ENCODE measurements at regions not wholly inside any gene's neighbourhood (a gene's known extent, or its start where the extent isn't known, plus 50 kb on each side); places are given as distances from the start of the nearest gene placed in this dataset.
"Not testable (repeated sequence)": the region's sequence is repeated elsewhere in the genome, so short reads cannot be mapped to it uniquely, and the experiment has no call there.

DNA sequence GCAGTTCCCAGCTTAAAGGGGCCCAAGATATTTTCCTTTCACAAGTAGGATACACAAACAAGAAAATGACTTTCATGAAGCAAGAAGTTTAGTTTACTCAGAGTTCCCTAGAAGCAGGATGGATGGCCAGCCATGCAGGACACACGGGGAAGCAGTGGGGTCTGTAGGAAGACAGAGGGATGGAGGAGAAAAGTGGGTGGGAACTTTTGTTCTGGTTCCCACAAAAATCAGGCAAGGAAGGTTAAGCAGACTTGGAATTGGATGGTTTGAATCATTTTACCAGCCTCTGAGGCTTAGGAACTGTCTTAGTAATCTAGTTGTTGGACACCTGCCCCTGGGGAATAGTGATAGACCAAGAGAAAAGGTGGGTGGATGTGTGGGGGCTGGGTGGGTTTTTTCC is 263.3 kb upstream of the VSTM2A start:
- H3K4me3 ChIP-seq (ENCODE audit: insufficient read depth, low read length) = no peak overlapping the region
- no peaks in the 10 kb centered on the region for H3K79me2 ChIP-seq (ENCODE audit: insufficient read depth, low read length)
- H3K27me3 ChIP-seq (ENCODE audit: insufficient read depth, low read length) = no peaks in the 10 kb centered on the region
- H3K27ac ChIP-seq (ENCODE audit: low read depth, low read length) = no peak overlapping the region
- no peak overlapping the region for H3K4me2 ChIP-seq (ENCODE audit: insufficient read depth, low read length)
- H2AFZ ChIP-seq (ENCODE audit: low read length) = no peak overlapping the region
- peaks cover 4% of the 10 kb centered on the region for H3K9me3 ChIP-seq (ENCODE audit: low read depth, low read length)
- TF ChIP-seq, protein P1, sequence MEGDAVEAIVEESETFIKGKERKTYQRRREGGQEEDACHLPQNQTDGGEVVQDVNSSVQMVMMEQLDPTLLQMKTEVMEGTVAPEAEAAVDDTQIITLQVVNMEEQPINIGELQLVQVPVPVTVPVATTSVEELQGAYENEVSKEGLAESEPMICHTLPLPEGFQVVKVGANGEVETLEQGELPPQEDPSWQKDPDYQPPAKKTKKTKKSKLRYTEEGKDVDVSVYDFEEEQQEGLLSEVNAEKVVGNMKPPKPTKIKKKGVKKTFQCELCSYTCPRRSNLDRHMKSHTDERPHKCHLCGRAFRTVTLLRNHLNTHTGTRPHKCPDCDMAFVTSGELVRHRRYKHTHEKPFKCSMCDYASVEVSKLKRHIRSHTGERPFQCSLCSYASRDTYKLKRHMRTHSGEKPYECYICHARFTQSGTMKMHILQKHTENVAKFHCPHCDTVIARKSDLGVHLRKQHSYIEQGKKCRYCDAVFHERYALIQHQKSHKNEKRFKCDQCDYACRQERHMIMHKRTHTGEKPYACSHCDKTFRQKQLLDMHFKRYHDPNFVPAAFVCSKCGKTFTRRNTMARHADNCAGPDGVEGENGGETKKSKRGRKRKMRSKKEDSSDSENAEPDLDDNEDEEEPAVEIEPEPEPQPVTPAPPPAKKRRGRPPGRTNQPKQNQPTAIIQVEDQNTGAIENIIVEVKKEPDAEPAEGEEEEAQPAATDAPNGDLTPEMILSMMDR (IDR thresholded peaks at IDR 0.05; ENCODE audit: extremely low read depth, low read depth, low read length) = no peak
- DNase-seq (ENCODE audit: insufficient read length, low spot score, missing footprints) = no peak
- no peaks in the 10 kb centered on the region for H3K36me3 ChIP-seq (ENCODE audit: insufficient read depth, low read length)
- no peaks in the 10 kb centered on the region for H4K20me1 ChIP-seq (ENCODE audit: insufficient read depth, low read length)
- H3K4me1 ChIP-seq (ENCODE audit: insufficient read depth, low read length) = no peaks in the 10 kb centered on the region

DNA sequence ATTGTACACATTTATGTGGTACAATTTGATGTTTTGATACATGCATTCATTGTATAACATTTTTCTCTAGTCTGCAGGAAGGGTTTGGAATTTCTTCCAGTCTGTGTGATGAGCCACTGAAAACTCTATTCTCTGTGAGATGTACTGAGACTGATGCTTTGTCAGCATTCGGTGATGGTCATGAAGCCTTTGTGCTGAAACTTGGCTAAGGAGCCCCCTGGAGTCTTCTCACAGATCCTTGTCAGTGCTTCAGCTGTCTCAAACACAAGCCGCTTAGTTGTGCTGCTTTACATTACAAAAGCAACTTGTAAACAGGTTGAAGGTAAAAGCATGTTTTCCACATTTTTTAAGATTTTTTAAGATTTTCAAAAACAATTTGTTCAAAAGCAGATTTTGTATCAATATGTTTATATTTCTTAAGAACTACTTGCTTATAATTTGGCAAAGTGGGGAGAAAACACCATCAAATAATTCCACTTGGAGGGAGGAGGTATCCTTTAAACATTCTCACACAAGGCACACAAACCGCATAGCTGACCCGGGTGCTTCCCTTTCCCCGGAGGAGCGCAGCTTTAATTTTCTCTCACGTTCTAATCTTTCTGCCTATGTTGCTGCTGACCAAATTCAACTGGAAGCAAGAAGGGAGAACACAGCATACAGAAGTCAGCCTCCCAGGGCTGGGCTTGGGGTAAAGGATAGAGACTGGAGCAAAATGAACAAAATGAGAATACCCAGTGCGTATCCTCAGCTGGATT is 249.8 kb upstream of the VSTM2A start:
- H3K9me3 ChIP-seq (ENCODE audit: low read depth, low read length) = no peaks in the 10 kb centered on the region
- H3K27ac ChIP-seq (ENCODE audit: low read depth, low read length) = no peak overlapping the region
- H3K36me3 ChIP-seq (ENCODE audit: insufficient read depth, low read length) = no peaks in the 10 kb centered on the region
- no peak overlapping the region for H3K4me3 ChIP-seq (ENCODE audit: insufficient read depth, low read length)
- no peaks in the 10 kb centered on the region for H3K4me1 ChIP-seq (ENCODE audit: insufficient read depth, low read length)
- H3K79me2 ChIP-seq (ENCODE audit: insufficient read depth, low read length) = no peaks in the 10 kb centered on the region
- H3K27me3 ChIP-seq (ENCODE audit: insufficient read depth, low read length) = no peaks in the 10 kb centered on the region
- no peak overlapping the region for H2AFZ ChIP-seq (ENCODE audit: low read length)
- no peak overlapping the region for H3K4me2 ChIP-seq (ENCODE audit: insufficient read depth, low read length)
- no peak for DNase-seq (ENCODE audit: insufficient read length, low spot score, missing footprints)
- TF ChIP-seq, protein P1 (IDR thresholded peaks at IDR 0.05; ENCODE audit: extremely low read depth, low read depth, low read length) = no peak
- H4K20me1 ChIP-seq (ENCODE audit: insufficient read depth, low read length) = no peaks in the 10 kb centered on the region

DNA sequence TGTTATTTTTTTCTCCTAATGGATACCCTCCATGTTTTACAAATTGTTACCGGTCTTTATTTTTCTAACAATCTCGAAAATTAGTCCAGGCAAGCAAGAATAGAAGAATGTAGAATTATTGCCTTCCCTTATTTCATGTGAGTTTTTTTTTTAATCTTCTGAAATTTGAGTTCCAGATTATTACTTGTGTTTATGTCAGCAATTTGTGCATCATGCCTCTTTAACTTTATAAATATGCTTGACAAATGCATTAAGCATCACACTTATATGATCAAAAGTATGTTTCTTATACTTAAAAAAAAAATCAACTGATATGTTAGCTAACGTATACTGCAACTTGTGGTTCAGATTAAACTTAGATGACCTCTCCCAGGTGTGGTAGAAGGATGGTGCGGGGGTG is 242.7 kb upstream of the VSTM2A start:
- no peak for DNase-seq (ENCODE audit: insufficient read length, low spot score, missing footprints)
- TF ChIP-seq, protein P1 (IDR thresholded peaks at IDR 0.05; ENCODE audit: extremely low read depth, low read depth, low read length) = no peak
- H3K4me1 ChIP-seq (ENCODE audit: insufficient read depth, low read length) = no peaks in the 10 kb centered on the region
- peaks cover 3% of the 10 kb centered on the region for H3K9me3 ChIP-seq (ENCODE audit: low read depth, low read length)
- no peak overlapping the region for H2AFZ ChIP-seq (ENCODE audit: low read length)
- no peaks in the 10 kb centered on the region for H3K27me3 ChIP-seq (ENCODE audit: insufficient read depth, low read length)
- no peak overlapping the region for H3K4me3 ChIP-seq (ENCODE audit: insufficient read depth, low read length)
- H3K36me3 ChIP-seq (ENCODE audit: insufficient read depth, low read length) = no peaks in the 10 kb centered on the region
- H3K27ac ChIP-seq (ENCODE audit: low read depth, low read length) = no peak overlapping the region
- no peaks in the 10 kb centered on the region for H3K79me2 ChIP-seq (ENCODE audit: insufficient read depth, low read length)
- H4K20me1 ChIP-seq (ENCODE audit: insufficient read depth, low read length) = no peaks in the 10 kb centered on the region
- no peak overlapping the region for H3K4me2 ChIP-seq (ENCODE audit: insufficient read depth, low read length)

DNA sequence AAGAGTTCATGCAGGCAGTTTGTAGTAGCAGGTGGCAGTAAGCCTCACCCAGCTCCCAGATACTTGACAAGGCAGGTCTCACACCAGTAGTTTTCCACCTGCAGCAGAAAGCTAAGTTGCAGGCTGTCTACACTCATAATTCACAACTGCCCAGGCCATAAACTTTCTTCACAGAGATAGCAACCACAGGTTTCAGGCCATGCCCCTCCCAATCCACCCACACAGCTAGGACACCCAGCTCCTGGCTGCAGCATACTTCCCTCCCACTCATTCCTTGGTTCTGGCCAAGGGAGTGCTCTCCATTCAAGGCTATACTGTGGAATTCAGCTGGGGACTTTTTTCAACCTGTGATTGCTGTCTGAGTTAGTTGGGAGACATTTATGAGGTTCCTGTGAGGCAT is 226.2 kb upstream of the VSTM2A start:
- H4K20me1 ChIP-seq (ENCODE audit: insufficient read depth, low read length); H3K79me2 ChIP-seq (ENCODE audit: insufficient read depth, low read length); H3K9me3 ChIP-seq (ENCODE audit: low read depth, low read length); H3K4me2 ChIP-seq (ENCODE audit: insufficient read depth, low read length); H2AFZ ChIP-seq (ENCODE audit: low read length); DNase-seq (ENCODE audit: insufficient read length, low spot score, missing footprints); H3K36me3 ChIP-seq (ENCODE audit: insufficient read depth, low read length); H3K4me1 ChIP-seq (ENCODE audit: insufficient read depth, low read length); H3K27me3 ChIP-seq (ENCODE audit: insufficient read depth, low read length); H3K4me3 ChIP-seq (ENCODE audit: insufficient read depth, low read length); H3K27ac ChIP-seq (ENCODE audit: low read depth, low read length): not testable (repeated sequence)
